ENCODE measurements at regions not wholly inside any gene's neighbourhood (a gene's known extent, or its start where the extent isn't known, plus 50 kb on each side); places are given as distances from the start of the nearest gene placed in this dataset.
"Not testable (repeated sequence)": the region's sequence is repeated elsewhere in the genome, so short reads cannot be mapped to it uniquely, and the experiment has no call there.

DNA sequence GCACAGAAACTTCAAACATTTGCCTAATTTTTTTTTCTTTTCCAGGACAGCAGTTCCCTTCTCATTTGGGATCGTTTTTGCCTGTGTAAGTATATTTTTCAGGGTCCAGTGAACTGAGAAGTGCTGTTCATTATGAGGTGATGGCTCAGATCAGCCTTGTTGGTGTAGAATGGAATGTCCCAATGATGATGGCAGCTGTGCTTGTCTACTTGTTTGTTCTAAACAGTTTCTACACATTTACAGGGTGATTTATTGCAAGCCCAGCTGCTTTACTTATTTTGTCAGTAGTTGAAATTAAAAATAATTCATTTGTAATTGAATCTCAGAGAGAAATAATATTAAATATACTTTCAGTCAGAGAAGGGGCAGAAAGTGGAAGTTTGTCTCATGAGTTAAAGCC is 337.6 kb upstream of the SEMA6A start:
- DNase-seq, result no peak

DNA sequence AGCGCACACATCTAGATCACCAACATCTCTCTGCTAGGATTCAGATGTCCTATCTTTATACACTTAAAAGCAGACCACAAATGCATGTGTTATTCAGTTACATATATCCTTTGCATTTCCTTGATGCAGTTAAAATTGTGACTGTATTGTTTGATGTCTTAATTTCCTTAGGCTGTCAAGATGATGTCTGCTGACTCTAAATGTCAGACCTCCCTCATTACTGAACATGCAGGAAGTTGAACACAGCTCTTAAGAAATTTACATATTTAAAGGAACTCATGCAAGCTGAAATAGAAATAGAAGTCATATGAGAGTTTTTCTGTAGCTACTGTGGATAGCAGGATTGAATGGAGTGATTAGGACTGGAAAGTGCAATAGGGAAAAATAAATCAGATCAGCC is 336.5 kb upstream of the SEMA6A start:
- no peak for DNase-seq

DNA sequence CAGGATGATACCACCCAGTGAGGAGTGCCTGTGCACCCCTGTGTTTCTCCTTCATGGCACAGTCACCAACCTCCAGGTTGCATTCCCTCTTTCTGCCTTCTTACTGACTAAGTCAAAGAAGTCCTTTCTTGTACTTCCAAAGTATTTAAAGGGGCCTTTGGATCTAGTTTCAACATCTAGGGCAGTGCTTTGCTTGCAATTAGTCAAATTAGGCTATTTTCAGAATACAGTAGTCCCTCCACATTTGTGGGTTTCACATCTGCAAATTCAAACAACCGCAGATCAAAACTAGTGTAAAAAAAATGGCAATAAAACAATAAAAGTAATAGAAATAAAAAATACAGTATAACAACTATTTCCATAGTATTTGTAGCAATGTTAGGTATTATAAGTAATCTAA is 333.9 kb upstream of the SEMA6A start:
- no peak for DNase-seq

DNA sequence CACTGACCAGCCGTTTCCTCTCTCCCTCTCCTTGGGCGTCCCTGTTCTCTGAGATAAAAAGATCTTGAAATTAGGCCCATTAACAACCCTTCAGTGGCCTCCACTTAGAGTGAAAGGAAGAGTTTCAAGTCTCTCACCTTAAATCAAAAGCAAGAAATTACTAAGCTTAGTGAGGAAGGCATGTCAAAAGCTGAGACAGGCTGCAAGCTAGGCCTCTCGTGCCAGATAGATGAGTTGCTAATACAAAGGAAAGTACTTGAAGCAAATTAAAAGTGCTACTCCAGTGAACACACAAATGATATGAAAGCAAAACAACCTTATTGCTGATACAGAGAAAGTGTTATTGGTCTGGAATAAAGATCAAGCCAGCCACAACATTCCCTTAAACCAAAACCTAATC is 331.3 kb upstream of the SEMA6A start:
- no peak for DNase-seq

DNA sequence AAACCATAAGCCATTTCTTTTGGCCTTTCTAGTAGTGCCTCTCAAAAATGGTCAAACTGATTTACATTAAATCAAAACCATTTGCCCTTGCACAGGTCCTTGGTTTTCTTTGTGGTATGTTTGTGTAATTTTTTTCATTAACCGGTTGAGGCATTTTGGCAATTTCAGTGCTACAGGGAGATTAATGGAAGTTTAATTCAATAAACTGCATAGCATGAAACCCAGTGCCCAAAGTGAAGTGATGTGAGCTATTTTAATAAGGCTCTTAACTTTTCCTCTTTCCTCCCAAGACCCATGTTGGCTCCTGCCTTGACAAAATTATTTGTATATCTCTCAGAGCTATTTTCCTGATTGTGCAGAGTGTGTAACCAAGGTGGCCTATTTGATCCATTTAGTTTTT is 326.2 kb upstream of the SEMA6A start:
- no peak for DNase-seq

DNA sequence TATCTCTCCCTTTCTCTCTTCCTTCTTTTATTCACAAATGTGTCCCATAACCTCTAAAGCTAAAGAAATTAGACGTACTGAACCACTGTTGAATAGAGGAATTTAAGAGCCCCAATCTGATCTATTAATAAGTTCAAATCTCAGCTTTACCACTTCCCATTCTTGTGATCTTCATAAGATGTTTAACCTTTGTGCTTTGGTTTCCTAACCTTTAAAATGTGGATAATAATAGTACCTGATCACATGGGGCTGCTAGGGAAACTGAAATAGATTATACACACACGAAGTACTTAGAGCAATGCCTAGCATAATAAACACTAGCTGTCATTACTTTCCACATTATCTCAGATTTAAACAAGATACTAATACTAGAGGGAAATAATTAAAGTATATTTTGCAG is 324.3 kb upstream of the SEMA6A start:
- no peak for DNase-seq

DNA sequence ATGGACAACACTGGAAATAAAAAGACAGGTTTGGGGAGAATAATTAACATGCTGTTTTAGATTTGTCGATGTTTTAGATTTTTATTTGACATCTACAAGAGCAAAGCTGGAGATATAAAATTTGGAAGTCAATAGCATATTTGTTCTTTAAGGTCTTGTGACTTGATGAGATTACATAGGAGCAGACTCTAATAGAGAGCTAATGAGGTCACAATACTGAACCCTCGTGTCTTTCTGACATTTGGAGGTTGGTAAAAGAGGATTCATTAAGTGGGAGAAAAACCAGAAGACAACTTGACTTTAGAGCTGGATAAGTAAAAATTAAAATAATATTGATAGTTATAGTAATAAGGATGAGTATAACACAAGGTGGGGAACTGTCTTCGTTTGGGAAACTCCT is 322.7 kb upstream of the SEMA6A start:
- no peak for DNase-seq

DNA sequence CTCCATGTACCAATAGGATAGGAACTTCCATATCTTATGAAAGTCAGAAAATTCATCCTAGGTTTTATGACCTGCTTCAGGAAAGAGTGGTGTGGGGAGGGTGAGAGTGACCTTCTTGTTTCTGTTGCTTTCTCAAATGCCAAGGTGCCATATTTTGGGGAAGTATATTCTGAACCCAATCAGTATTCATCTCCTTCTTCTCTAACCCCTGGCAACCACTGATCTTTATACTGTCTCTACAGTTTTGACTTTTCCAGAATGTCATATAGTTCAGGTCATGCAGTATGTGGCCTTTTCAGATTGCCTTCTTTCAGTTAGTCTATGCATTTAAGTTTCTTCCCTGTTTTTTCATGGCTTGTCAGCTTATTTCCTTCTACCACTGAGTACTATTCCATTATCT is 321.4 kb upstream of the SEMA6A start:
- no peak for DNase-seq

DNA sequence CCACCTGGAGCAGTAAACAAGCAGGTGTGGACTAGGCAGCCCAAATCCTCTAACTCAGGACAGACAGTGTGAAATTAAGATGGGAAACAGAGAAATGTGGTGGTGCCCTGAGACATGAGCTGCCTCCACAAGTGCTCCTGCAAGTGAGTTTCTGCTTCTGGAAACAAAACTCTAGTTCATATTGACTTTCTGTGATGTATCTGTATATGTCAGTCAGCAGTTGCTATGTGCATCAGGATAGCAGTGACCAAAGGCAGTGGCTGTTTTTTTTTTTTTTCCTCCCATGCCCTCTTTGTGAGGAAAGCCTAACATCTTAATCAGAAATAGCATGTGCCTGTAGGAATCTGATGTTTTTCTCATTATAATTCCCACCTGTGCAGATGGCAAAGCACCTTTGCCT is 318.4 kb upstream of the SEMA6A start:
- DNase-seq, result no peak

DNA sequence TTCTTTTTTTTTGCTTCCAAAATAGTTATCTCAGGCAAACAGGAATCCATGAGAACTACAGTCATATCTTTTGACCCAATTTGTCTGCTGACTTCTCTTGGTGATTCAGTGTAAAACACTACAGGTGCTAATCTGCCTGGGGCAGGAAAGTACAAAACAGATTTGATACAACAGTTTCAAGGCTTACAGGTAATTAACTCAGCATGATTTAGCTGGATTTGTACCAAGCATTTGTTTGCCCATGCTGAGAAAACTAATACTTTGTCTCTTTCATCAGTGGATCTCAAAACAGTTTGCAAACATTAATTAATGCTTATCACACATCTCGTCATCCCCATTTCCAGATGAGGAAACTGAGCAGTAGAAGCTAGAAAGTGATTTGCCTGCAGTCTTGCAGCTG is 312.5 kb upstream of the SEMA6A start:
- no peak for DNase-seq

DNA sequence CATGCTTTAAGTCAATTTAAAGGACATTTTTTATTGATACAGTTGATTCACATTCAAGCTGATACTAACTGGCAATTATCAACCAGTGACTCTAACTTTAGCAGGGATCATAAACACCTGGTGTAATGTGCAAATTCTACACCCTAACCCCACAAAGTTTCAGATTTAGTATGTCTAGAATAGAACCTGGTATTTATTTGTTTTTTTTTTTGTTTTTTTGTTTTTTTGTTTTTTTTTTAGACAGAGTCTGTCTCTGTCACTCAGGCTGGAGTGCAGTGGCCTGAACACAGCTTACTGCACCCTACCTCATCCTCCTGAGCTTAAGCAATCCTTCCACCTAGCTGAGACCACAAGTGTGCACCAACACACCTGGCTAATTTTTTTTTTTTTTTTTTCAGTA is 311.2 kb upstream of the SEMA6A start:
- no peak for DNase-seq

DNA sequence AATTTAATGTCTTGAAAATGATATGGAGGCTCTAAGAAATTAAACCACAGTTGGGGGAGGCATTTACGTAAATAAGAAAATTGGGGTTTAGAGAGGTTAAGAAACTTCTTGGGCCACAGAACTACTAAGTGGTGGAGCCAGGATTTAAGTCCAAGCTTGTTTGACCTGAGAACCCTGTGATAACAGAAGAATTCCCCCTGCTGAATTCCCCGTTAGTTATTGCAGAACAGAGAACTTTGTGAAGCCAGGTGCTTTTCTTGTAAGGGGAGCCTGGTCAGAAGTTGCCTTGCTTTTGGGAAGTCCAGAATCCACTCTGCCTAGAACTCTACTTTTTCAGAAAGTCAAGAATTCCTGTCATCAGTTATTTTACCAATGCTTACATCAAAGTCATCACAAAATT is 309.3 kb upstream of the SEMA6A start:
- DNase-seq, result no peak

DNA sequence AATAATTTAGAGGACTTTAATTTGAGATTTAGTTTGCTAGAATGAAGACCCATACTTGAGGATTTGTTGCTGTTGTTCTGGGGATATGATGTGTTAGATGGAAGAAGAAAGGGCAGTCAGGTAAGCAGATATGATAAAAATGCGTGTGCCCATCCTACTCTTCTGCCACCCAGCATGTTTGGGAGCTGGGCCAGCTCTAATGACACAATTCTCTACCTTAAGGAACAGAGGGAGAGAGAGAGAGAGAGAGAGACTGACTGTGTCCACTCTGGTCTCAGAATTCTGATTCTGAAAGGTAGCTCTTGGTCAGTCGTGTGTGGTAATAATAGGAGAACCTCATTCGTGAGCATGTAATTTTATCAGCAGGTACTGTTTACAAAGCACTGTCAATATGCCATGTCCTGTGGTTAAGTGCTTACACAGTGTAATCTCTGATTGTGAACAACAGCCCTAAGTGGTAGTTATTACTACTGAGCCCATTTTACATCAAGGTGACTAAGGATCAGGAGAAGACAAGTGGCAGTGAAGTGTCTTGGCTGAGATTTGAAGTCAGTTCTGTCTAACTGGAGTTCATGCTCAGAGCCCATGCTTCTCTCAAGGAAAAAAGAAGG is 307.4 kb upstream of the SEMA6A start:
- no peak for DNase-seq

DNA sequence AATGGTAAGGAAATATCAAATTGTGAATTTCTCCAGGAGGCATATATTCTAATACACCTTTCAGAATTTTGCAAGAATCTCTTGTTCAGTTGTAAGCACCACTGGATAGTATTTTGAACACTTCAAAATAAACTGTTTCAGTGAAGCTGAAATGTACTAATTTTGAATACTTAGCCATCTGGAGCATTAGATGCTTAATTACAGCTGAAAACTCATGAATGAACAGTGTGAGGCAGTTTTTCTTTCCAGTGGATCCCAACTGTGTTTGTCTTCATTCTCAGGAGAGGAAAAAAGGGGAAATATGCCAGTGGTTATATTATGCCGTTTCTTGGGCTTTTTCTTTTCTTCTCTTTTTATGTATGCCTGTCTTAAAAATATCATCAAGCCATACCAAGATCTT is 306.0 kb upstream of the SEMA6A start:
- no peak for DNase-seq

DNA sequence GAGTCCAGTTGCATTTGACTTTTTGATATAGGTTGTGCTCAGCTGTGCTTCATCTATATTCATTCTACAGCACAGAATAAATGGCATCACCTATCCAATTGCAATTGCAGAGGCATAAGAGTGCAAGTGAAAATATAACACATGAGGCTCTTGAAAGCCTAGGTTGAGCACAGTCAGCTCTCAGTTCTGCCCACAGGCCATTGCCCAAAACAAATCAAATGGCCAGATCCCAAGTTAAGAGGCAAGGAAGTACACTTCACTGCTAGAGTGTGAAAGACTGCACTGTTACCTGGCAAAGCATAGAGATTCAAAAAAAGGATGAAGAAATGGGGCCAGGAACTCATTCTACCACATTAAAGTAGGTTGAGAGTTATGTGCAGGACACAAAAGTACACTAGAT is 305.5 kb upstream of the SEMA6A start:
- DNase-seq, result no peak

DNA sequence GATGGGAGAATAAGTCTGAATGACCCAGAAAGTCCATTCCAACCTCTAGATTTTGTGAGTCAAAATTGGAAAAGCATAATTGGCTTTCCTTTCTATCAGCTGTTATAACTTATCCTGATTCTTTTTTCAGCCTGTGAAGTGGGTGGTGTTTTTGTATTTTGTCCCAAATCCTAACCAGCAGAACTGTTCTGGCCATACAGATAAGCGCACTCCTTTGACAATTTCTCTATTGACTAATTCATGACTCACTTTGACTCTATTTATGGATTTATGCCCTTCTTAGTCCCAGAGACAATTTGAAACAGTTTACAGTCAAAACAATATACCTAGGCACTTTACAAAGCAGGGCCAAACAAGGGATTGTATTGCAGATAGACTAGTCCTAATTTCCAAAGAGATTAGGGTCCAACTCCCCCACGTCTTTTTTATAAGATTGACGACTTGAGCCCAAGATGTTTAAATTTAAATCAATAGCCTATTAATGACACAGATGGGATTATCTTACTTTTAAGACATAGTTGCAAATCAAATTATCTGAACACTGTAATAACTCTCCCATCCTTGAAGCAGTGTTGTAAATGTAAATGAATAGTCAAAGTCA is 301.7 kb upstream of the SEMA6A start:
- no peak for DNase-seq

DNA sequence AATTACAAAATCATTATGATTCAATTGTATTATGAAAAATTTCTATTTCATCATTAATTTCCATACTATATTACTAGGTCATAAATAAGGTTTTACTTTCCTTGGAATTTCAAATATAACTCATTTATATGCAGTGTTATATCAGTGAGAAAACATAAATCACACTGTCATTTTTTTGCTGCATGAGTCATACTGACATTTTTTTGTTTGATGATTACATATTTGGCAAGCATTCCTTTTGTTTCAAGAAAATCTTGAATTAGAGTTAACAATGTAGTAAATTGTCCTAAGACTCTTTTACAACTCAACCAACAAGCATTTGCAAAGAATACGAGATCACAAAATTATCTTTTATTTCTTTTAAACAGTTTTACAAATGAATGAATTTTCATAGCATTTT is 298.4 kb upstream of the SEMA6A start:
- no peak for DNase-seq

DNA sequence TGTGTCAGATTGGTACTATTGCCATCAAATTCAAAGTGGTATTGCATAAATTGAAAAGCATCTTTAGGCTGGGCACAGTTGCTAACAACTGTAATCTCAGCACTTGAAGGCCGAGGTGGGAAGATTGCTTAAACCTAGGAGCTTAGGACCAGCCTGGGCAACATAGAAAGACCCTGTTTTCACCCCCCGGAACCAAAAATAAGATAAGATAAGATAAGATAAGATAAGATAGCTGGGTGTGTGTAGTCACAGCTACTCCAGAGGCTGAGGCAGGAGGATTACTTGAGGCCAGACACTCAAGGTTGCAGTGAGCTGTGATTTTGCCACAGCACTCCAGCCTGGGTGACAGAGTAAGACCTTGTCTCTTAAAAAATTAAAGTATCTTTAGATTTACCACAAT is 297.9 kb upstream of the SEMA6A start:
- no peak for DNase-seq

DNA sequence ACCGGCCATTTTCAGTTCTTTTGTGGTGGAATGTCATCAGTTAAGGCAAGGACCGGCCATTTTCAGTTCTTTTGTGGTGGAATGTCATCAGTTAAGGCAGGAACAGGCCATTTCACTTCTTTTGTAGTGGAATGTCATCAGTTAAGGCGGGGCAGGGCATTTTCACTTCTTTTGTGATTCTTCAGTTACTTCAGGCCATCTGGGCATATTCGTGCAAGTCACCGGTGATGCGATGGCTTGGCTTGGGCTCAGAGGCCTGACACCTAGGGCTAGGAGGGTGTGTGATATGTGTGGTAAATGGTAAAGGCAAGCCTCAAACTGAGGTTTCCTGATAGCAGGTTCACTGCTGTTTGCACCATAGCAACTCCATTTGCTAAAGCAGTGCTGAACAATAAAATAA is 293.2 kb upstream of the SEMA6A start:
- DNase-seq, result not testable (repeated sequence)

DNA sequence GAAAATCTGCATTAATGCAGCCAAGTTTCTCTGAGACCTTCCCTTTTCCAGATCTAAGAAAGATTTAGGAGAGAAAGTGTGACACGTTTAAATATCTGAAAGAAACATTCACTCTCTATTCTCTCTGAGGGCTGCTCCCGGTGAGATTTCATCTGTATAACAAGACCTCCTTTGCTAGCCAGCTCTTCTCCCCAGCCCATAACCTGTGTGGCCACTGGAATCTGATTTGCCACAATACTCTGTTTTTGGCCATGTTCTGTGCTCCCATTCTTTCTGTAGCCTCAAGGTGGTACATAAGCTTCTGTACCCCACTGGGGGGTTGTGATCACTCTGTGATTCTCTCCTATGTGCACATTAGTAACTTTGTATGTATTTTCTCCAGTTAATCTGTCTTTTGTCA is 291.0 kb upstream of the SEMA6A start:
- no peak for DNase-seq

DNA sequence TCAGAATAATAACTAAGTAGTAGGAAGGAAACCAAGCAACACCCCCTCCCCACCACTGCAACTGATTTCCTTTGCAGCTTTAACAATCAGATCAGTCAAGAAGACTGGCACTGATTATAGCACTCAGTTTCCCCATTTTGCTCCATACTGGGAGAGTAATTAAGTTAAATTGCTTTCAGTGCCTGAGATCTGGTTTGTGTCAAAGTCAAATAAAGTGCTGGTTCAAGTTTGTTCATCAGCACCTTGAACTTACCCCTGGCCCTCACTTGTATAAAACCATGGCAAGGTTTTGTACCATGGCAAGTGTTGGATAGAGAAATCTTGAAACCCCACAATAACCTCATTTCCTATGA is 290.2 kb upstream of the SEMA6A start:
- no peak for DNase-seq

DNA sequence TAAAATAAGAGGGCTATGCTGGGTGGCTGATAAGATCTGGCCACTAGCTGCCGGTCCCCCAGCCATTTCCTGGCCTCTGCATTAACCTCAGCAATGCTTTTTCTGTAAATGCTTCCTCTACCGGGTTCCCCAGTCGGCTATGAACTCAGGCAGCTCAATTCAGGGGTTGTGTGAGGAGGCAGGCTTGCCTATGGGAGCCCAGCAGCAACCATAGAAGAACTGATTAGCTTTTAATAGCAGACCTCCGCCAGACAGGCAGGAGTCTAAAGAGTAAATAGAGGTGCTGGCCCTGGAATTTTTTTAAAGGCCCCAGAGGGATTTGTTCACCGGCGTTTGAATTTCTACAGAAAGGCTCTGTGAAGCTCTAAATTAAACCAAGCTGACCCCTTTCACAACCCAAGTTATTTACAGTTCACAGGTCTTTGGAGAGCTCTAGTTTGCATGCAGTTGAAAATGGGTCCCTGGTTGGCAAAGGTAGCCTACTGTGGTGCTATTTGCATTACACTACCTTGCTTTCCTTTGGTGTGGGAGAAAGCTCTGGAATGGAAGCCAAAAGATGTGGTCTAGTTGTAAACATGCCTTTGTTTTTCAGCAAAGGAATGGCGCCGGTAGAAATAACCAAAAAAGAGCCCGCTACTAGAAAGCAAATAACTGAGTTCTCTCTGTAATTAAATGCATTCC is 289.7 kb upstream of the SEMA6A start:
- no peak for DNase-seq

DNA sequence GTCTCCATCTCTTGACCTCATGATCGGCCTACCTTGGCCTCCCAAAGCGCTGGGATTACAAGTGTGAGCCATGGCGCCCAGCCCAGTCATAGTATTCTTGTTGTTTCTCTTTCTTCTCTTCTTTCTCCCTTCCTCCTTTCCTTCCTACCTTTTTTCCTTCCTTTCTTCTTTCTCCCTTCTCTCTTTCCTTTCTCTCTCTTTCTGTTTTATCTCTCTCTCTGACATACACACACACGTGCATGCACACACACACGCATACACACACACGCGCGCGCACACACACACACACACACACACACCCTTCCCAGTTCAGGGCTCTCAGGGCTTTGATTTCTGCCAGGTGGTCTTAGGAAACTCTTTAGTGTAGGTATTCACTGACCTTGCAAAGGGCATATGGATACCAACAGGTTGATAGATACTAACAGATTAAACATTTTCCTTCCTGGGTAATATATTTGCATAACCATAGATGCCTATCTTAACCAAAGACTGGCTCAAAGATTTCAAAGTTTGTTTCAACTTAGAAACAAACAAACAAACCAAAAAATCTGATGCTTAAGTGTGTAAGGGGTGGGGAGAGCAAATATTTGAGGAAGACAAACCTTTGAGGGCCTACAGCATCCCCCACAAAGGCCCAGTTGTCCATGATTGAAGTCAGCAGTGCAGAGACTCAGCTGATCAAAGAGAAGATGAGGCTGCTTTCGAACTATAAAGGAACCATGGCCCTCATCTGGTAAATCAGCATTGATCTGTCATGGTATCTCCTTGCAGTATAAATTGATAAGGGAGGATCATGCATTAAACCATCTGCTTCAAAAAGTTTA is 288.2 kb upstream of the SEMA6A start:
- no peak for DNase-seq

DNA sequence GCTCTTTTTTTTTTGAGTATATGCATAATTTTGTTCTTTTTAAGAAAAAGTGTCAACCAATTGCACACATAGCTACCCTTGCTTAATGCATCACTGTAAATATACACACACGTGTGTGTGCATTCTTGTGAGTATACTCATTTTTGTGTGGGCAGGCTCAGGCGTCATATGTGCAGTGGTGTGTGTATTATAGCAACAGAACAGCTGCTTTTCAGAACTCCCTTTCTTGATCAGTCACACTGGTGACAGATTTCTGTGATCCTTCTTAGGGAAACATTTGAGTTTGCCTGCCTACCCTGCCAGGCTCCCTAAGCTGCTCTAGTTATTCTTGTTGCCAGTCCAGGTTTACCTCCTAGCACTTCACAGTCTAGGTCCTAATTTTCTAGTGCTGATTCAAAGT is 287.0 kb upstream of the SEMA6A start:
- DNase-seq, result no peak
